ENCODE measurements at regions not wholly inside any gene's neighbourhood (a gene's known extent, or its start where the extent isn't known, plus 50 kb on each side); places are given as distances from the start of the nearest gene placed in this dataset.
A peak's percentile ranks its signal among the peaks of the same experiment; 100 is the strongest.
"Not testable (repeated sequence)": the region's sequence is repeated elsewhere in the genome, so short reads cannot be mapped to it uniquely, and the experiment has no call there.

DNA sequence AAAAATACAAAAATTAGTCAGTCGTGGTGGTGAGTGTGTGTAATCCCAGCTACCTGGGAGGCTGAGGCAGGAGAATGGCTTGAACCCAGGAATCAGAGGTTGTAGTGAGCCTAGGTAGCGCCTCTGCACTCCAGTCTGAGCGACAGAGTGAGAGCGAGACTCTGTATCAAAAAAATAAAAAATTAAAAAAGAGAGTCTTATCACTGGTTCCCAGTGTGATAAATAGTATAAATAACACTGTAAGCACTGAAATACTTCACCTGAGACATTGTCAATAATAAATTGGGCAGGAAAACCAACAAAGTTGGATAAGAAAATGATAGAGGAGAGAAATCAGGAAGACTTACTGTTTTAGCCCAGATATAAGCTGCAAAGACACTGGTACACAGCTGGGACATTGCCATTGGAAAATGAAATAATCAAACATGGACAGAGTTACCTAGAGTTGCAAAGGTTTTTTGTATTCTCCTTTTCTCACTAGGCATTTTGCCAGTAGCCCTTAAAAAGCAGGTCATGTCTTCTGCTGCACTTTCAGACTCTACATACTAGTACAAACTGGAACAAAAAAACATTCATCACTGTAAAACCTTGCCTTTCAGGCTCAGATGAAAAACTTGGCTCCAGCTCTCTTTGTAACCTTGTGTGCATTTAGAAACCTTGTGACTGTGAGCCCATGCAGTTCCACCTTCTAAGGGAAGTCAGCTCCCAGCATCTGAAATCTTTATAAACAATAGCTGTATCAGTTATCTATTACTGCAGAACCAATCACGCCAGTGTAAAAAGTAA lies 55.0 kb upstream of the PPP1R2C start:
- DNase-seq (ENCODE audit: low spot score) = peak; percentile 18

DNA sequence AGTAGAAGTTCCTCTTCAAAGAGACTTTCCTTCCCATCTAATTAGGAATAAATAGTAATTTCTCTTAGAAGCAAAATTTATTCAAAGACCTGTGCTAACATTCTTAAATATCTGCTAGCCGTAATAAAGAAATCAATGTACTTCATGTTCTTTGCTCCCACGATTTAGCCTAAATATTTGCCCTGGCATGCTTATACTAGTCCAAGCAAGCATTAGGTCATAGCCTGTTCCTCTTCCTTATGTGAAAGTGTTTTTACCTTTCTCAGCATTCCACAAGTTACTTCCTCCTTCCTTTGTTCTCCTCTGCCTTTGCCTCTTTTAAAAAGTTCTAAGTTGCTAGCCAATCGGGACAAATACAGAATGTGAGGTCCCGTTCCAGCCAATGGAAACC lies 55.6 kb upstream of the PPP1R2C start:
- DNase-seq (ENCODE audit: low spot score) = not testable (repeated sequence)

DNA sequence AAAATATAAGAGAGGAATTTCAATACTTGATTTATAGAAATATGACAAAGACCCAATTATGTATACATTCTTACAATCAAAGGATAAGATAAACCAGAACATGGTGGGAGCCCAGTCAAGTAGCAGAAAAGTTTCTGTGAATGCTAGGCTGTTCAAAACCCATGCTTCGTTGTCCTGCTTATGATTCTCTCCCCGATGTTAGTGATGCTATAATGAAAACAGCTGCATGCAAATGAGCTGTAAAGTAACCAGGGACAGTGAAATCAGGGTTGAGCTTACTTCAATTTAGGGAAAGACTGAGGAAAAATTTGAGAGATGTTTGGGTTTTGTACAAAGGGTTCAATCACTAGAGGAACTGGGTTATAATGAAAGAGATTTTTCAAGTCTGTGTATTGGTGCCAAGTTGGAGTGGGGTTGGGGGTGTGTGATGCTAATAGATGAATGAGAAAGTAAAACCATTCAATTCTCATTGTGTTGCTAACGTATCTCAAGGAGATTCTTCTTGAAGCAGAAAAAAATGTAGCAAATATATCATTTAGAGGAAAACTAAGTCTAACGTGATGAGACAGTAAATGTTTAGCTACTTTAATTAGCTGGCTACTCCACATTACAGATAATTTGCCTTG lies 59.3 kb upstream of the PPP1R2C start:
- no peak for DNase-seq (ENCODE audit: low spot score)

DNA sequence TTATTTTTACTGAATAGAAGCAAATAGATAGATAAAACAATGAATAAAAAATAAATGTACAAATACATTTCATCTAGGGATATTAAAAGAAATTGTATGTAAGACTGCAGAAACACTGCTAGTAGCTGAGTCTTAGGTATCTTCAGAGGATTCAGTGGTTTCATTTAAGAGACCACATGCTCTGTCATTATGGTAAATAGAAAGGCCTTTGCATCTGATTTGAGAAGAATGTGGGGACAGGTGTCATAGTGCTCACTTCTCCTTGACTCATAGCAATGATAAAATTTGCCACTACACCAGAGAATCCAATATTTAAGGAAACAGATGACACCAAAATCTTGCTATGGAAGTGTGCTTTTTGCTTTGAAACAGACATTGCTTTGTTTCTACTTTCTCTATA lies 59.8 kb upstream of the PPP1R2C start:
- no peak for DNase-seq (ENCODE audit: low spot score)

DNA sequence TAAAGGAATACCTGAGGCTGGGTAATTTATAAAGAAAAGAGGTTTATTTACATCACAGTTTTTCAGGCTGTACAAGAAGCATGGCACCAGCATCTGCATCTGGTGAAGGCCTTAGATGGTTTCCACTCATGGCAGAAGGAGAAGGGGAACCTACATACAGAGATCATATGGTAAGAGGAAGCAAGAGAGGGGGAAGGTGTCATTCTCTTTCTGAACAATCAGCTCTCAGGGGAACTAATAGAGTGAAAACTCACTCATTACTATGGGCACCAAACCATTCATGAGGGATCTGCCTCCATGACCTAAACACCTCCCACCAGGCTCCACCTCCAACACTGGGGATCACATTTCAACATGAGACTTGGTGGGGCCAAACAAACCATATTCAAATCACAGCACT lies 61.7 kb upstream of the PPP1R2C start:
- no peak for DNase-seq (ENCODE audit: low spot score)

DNA sequence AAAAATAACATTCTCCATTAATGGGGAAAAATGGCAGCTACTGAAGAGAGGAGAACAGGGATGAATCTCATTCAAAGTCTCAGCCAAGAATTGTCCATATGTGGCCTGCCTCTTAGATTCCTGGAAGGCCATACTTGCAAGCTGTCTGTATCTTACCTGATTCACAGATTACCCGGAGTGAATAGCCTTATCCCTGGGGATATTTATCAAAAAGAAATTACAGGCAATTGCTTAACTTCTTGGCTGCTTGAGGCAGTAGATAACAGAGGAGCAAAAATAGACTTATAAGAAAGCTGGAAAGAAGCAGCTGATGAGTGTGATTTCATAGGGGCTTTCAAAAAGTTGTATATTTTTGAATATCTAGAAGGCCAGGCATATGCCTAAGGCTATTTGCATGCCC lies 68.8 kb upstream of the PPP1R2C start:
- peak; percentile 43 for DNase-seq (ENCODE audit: low spot score)

DNA sequence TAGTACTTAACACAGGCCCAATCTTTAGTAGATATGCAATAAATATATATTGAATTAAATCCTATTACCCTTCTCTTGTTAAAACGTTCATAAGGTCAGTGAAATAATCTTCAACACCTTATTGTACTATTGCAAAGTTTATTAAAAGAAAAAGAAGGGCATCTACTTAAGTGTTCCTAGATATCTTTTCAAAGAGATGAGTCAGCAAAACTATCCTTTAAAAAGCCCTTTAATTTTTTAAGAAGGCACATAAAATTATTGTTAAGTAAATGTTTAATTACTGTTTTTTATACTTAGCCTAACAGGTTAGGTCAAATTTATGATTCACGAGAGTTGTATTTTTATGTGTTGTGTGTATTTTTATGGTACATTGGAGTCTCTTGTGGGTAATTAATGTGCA lies 77.3 kb upstream of the PPP1R2C start:
- DNase-seq (ENCODE audit: low spot score) = no peak

DNA sequence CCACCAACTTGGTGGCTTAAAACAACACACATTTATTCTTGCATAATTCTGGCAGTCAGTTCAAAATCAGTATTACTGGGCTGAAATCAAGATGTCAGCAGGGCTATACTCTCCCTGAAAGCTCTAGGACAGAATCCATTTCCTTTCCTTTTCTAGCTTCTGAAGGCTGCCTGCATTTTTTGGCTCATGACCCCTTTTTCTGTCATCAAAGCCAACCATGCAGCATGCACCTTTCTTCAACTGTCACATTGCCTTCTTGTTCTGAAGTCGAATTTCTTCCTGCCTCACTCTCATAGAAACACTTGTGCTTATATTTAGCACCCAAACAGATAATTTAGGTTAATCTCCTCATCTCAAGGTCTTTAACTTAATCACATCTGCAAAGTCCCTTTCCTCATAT lies 79.8 kb upstream of the PPP1R2C start:
- no peak for DNase-seq (ENCODE audit: low spot score)

DNA sequence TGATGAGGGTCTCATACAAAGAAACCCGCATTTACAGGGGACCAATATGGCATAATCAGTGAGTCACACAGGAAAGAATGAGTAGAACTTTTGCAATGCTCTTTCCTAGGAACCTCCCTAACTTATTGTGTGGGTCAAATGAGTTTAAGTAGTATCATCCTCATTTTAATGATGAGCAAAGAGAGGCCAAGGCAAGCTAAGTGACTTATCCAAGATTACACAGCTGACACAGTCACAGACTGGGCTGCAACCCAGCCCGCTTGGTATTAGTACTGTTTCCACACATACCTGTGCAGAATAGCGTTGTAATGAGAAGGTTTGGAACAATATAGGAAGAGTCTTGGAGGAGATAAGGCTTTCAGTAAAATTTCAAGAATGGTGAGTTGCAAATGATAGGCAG lies 91.0 kb upstream of the PPP1R2C start:
- DNase-seq (ENCODE audit: low spot score) = no peak

DNA sequence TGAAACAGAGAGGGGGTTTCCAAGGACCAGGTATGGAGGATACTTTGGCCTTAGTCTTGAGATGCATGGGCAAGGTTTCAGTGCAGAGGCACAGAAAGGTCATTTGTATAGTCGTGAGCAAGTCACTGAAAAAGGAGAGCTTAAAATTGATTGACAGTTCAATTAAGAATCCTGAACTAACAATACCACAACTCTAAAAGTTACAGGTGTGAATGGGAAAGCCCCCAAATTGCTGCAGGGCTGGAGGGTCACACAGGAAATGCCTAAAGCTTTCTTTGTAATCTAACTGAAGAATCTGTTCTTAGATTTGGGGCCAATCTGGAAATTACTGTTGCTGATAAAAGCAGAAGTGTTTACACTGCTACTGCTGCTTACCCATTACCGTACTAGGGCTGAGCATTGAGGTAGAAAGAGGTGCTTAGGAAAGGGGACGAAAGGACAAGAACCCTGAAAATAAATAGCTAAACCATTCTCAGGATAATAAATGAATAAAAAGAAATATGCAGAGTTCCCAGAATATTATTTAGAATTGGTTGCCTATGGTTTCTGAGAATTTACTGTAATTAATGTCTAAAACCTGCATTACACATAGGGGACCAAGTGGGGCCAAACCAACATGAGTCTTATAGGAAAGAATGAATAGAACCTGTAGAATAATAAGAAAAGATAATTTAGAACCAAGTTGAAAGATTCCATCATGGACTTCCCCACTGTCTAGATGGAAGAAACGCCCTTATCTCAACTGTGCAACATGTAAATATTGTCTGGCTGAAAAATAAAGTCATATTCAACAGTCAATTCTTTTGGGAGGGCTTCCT lies 91.9 kb upstream of the PPP1R2C start:
- DNase-seq (ENCODE audit: low spot score) = no peak

DNA sequence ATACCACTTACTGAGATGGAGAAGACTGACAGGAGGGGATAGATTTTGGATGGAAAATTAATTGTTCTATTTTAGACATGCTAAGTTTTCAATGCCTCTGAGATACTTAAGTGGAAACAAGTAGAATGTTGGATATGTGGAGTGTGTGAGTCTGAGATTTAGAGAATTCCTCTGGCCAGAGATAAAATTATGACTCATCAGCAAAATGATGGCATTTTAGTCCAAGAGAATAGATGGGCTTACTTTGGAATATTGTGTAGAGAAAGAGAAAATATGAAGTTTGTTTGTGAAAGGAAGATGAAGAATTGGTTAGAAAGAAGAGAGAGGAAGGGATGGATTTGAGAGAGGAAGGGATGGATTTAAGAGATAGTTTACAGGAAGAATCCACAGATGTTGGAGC lies 108.6 kb upstream of the PPP1R2C start:
- DNase-seq (ENCODE audit: low spot score) = peak; percentile 4

DNA sequence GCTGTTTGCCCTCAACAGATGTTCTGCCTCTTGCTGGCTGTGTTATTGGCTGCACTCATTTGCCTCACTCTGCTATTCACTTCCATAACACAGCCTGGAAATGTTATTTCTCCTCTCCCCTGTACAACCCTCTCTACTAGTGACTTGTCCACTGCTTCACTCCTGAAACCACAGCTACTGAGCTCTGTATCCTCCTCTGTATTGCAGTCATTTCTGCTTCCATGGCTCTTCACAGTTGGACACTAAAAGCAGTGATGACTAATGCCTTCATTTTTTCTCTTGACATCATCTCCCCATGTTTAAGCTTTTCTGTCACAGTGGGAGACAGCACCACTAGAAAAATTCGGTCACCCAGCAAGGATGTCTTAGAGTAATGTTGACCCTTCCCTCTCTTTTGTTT lies 123.0 kb upstream of the PPP1R2C start:
- DNase-seq (ENCODE audit: low spot score) = no peak

DNA sequence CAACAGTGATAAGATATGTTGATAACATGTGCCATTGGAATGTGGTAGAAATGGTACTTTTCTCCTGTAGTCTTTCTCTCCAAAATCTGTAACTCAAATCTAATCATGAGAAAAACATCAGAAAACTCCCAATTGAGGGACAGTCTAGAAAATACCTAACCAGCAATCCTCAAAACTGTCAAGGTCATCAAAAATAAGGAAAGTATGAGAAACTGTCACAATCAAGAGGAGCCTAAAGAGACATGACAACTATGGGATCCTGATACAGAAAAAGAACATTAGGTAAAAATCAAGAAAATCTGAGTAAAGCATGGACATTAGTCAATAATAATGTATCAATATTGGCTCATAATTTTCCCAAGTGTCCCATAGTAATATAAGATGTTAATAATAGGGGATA lies 124.5 kb upstream of the PPP1R2C start:
- no peak for DNase-seq (ENCODE audit: low spot score)

DNA sequence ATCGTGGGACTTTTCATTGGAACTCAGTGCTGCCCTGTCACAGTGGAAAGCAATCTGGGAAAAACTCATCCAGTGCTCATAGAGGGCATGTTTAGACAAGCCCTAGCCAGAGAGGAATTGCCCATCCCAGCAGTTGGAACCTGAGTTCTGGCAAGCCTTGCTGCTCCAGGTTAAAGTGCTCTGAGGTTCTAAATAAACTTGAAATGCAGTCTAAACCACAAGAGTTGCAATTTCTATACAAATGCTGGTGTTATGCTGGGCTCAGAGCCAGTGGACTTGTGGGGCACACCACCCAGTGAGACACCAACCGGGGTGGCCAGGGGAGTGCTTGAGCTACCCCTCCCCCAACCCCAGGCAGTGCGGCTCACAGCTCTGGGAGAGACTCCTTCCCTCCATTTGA lies 142.8 kb upstream of the PPP1R2C start:
- DNase-seq (ENCODE audit: low spot score) = no peak

DNA sequence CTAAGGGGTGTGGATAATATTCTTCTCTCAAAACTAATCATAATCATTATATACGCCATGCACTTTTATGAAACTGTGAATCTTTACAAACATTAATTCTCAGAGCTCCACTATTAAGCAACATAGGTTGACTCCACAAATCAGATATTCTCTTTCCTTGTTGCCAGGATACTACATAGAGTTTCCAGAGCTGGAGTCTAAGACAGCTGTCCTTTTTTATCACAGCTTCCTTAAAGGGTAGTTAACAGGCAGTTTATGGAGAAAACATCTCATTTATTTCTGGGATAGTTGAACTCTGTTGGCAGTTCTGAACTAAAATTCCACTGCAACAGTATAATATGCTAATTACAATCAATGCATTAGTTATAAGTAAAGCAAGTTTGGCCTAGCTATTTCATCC lies 152.1 kb upstream of the PPP1R2C start:
- DNase-seq (ENCODE audit: low spot score) = no peak

DNA sequence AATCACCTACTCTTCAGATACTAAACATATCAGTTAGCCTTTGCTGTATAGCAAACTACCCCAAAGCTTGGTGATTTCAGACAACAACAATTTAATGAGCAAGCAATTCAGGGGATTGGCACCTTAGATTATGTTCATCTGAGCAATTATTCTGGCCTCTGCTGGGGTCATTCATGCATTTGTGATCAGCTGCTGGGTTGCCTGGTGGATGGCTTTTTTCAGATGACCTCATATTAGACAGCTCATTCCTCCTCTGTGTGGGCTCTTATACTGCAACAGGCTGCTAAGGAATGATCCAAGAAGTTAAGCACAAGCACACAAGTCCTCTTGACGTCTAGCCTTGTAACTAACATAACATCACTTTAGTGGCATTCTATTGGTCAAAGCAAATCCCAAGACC lies 153.0 kb upstream of the PPP1R2C start:
- DNase-seq (ENCODE audit: low spot score) = no peak

DNA sequence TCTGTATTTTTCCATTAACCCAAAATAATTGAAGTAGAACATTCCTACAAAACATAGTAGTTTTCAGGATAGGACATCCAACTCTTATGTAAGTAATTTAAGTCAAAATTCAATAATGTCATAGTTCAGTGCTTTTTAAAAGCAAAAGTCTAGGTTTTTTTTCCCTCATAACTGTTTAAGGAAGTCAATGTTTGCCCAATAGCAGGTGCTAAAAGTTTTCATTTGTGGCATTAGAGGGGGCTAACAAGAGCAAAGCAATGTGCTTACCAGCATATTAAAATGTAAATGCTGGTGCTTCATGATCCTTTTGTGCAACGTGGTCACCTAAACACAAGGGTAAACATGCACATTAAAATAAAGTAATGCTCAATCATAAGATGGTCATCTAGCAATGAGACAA lies 155.2 kb upstream of the PPP1R2C start:
- DNase-seq (ENCODE audit: low spot score) = no peak

DNA sequence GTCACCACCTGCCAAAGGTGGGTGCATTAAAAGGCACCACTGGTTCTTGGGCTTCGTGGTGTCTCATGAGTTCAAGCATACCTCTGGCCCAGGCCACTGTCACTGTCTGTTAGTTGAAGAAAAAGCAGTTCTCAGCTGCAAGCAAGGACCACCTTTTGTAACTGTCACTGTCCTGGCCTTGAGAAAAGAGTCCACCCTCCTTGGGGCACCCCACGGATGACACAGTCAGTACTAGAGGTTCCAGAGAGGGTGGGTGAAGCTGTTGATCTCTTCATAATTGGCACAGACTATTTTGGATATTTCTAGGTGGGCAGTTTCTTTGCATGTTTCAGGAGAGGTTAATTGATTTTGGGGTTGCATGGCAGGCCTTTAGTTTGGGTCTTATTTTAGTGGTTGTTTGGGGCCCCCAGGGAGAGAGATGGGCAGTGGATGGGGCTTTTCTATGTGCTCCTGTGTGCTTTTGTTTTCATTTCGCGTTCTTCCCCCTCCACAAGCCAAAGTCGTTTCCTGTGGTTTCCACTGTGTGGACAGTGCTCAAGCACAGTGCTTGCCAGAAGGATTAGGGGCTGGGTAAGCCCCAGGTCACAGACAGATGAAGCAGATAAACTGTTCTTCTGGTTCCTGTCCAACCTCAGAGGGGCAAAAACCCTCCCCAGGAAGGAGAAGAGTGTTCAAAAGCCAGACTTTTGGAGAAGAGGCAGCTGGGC lies 156.2 kb upstream of the PPP1R2C start:
- peak; percentile 6 for DNase-seq (ENCODE audit: low spot score)

DNA sequence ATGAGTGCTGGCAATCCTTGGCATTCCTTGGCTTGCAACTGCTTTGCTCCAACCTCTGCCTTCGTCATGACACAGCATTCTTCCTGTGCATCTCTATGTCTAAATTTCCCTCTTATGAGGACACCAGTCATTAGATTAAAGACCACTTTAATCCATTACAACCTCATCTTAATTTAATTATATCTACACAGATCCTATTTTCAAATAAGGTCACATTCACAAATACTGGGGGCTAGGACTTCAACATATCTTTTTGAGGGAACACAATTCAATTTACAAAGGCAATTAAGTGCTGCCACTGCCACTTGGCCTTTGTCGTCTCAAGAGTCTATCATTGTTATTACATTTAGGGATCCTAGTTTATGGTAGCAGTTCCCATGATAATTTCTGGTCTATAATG lies 163.7 kb upstream of the PPP1R2C start:
- DNase-seq (ENCODE audit: low spot score) = no peak

DNA sequence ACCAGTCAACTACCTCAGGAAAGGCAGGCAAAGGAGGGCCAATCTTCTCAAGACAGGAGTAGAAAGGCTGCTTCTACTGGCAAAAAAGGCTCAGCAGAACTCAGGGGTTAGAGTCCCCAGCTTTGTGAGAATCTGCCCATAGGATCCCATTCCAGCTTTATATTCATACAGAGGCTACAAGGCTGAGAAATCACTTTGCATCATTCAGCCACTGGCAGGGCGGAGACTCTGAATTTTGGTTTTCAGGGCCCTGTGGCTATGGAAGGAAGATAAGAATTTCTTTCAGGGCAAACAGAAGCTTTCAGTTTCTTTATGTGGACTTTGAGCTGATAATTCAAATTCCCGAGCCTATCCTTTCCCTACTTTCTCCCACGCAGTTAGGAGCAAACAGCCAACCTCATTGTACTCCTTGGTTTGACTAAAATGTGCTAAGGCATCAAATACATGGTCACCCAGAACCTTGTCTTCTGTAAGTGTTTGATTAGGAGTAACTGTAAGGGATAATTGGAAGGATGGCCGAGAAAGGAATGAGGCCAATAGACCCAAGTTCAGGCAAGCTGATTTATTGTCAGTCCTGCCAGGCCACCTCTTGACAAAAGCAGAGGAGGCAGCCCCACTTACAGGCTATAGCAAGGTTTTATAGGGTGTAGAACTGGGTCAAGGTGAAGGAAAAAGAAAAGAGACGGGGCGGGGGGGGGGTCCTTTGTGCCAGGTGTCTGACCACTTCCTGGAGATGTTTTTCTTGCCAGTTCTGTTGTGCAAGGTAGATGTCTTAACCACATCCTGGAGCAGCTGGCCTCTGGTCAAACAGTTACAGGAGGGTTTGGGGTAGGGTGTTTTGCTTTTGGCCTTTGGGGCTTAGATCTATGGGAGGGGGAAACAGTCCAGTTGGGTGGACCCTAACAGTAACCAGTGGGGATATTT lies 165.3 kb upstream of the PPP1R2C start:
- DNase-seq (ENCODE audit: low spot score) = no peak

DNA sequence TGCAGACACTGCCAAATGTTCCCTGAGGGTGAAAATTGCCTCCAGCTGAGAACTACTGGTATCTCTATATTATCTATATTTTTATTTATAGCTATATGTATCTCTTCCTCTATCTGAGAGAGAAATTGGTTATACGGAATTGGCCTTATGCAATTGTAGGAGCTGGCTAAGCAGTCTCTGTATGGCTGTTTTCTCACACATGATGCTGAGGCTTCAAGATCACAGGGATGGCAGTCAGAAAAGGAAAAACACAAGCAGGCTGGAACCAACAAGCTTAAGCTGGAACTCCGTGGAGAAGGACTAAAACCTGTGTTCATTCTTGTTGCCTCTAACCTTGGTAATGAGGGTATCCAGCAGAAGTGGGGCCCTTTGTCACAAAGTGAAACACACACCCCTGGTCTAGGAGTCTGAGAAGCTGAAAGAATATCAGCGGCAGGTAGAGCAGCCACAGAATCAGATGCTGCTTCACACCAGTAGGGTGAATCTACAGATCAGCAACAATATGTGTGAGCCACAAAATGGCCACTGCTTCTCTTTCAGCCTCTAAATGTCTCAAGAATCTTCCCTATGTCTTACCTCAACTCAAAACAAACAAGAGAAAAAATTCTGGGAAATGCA lies 166.5 kb upstream of the PPP1R2C start:
- DNase-seq (ENCODE audit: low spot score) = no peak

Measured in umbilical cord (tissue), 1 donor.